ENCODE measurements at regions not wholly inside any gene's neighbourhood (a gene's known extent, or its start where the extent isn't known, plus 50 kb on each side); places are given as distances from the start of the nearest gene placed in this dataset.

- Histone ChIP-seq H3K4me1 (ENCODE audit: insufficient read depth, low read length) (peaks cover 18% of the 10 kb centered on the region), H3K9ac (ENCODE audit: low read depth, low read length) (no peak overlapping the region), H3K4me3 (ENCODE audit: low read length) (no peak overlapping the region), H3K27ac (ENCODE audit: low read depth, low read length) (no peak overlapping the region), H3K36me3 (ENCODE audit: insufficient read depth, low read length) (no peaks in the 10 kb centered on the region), H3K9me3 (ENCODE audit: insufficient read depth, low read depth, low read length) (no peaks in the 10 kb centered on the region), H3K27me3 (ENCODE audit: insufficient read depth, low read length) (no peaks in the 10 kb centered on the region)
- 87% methylated on average over 5 of the region's 5 CpGs for WGBS
Observed at GRCh38 chr3:124630960-124631359, 99.3 kb upstream of the UMPS start.

- no peaks in the 10 kb centered on the region for H3K27me3 ChIP-seq (ENCODE audit: insufficient read depth, low read length)
- H3K9me3 ChIP-seq (ENCODE audit: insufficient read depth, low read depth, low read length) = no peaks in the 10 kb centered on the region
- H3K27ac ChIP-seq (ENCODE audit: low read depth, low read length) = no peak overlapping the region
- H3K4me3 ChIP-seq (ENCODE audit: low read length) = no peak overlapping the region
- 94% methylated on average over 5 of the region's 5 CpGs for WGBS
- H3K36me3 ChIP-seq (ENCODE audit: insufficient read depth, low read length) = no peaks in the 10 kb centered on the region
- peaks cover 26% of the 10 kb centered on the region for H3K4me1 ChIP-seq (ENCODE audit: insufficient read depth, low read length)
- no peak overlapping the region for H3K9ac ChIP-seq (ENCODE audit: low read depth, low read length)
Observed at GRCh38 chr3:124631727-124632126, 98.5 kb upstream of the UMPS start.

GRCh38 chr3:124632566-124633140 lies 97.6 kb upstream of the UMPS start:
- Histone ChIP-seq H3K27ac (ENCODE audit: low read depth, low read length) (no peak overlapping the region), H3K36me3 (ENCODE audit: insufficient read depth, low read length) (no peaks in the 10 kb centered on the region), H3K9ac (ENCODE audit: low read depth, low read length) (no peak overlapping the region), H3K27me3 (ENCODE audit: insufficient read depth, low read length) (no peaks in the 10 kb centered on the region), H3K9me3 (ENCODE audit: insufficient read depth, low read depth, low read length) (no peaks in the 10 kb centered on the region), H3K4me1 (ENCODE audit: insufficient read depth, low read length) (peaks cover 28% of the 10 kb centered on the region), H3K4me3 (ENCODE audit: low read length) (no peak overlapping the region)
- 95% methylated on average over 7 of the region's 7 CpGs for WGBS

GRCh38 chr3:124633524-124633923 lies 96.7 kb upstream of the UMPS start:
- peaks cover 31% of the 10 kb centered on the region for H3K4me1 ChIP-seq (ENCODE audit: insufficient read depth, low read length)
- H3K27ac ChIP-seq (ENCODE audit: low read depth, low read length) = no peak overlapping the region
- no peaks in the 10 kb centered on the region for H3K9me3 ChIP-seq (ENCODE audit: insufficient read depth, low read depth, low read length)
- no peaks in the 10 kb centered on the region for H3K36me3 ChIP-seq (ENCODE audit: insufficient read depth, low read length)
- H3K9ac ChIP-seq (ENCODE audit: low read depth, low read length) = no peak overlapping the region
- 93% methylated on average over 3 of the region's 3 CpGs for WGBS
- no peak overlapping the region for H3K4me3 ChIP-seq (ENCODE audit: low read length)
- H3K27me3 ChIP-seq (ENCODE audit: insufficient read depth, low read length) = no peaks in the 10 kb centered on the region

- Histone ChIP-seq H3K4me3 (ENCODE audit: low read length) (no peak overlapping the region), H3K9me3 (ENCODE audit: insufficient read depth, low read depth, low read length) (no peaks in the 10 kb centered on the region), H3K4me1 (ENCODE audit: insufficient read depth, low read length) (peaks cover 39% of the 10 kb centered on the region), H3K27ac (ENCODE audit: low read depth, low read length) (no peak overlapping the region), H3K9ac (ENCODE audit: low read depth, low read length) (no peak overlapping the region), H3K36me3 (ENCODE audit: insufficient read depth, low read length) (no peaks in the 10 kb centered on the region), H3K27me3 (ENCODE audit: insufficient read depth, low read length) (no peaks in the 10 kb centered on the region)
- 67% methylated on average over 15 of the region's 15 CpGs for WGBS
Observed at GRCh38 chr3:124634210-124635168, 95.8 kb upstream of the UMPS start.

GRCh38 chr3:124635169-124635539 lies 95.1 kb upstream of the UMPS start:
- no peak overlapping the region for H3K9ac ChIP-seq (ENCODE audit: low read depth, low read length)
- WGBS = 89% methylated on average over 1 of the region's 1 CpG
- H3K4me3 ChIP-seq (ENCODE audit: low read length) = no peak overlapping the region
- H3K4me1 ChIP-seq (ENCODE audit: insufficient read depth, low read length) = peaks cover 39% of the 10 kb centered on the region
- H3K36me3 ChIP-seq (ENCODE audit: insufficient read depth, low read length) = no peaks in the 10 kb centered on the region
- H3K27ac ChIP-seq (ENCODE audit: low read depth, low read length) = no peak overlapping the region
- no peaks in the 10 kb centered on the region for H3K9me3 ChIP-seq (ENCODE audit: insufficient read depth, low read depth, low read length)
- no peaks in the 10 kb centered on the region for H3K27me3 ChIP-seq (ENCODE audit: insufficient read depth, low read length)

GRCh38 chr3:124636101-124636862 lies 94.0 kb upstream of the UMPS start:
- WGBS = 64% methylated on average over 4 of the region's 5 CpGs
- no peak overlapping the region for H3K9ac ChIP-seq (ENCODE audit: low read depth, low read length)
- H3K4me1 ChIP-seq (ENCODE audit: insufficient read depth, low read length) = peaks cover 39% of the 10 kb centered on the region
- H3K9me3 ChIP-seq (ENCODE audit: insufficient read depth, low read depth, low read length) = no peaks in the 10 kb centered on the region
- H3K27ac ChIP-seq (ENCODE audit: low read depth, low read length) = no peak overlapping the region
- no peaks in the 10 kb centered on the region for H3K27me3 ChIP-seq (ENCODE audit: insufficient read depth, low read length)
- no peaks in the 10 kb centered on the region for H3K36me3 ChIP-seq (ENCODE audit: insufficient read depth, low read length)
- no peak overlapping the region for H3K4me3 ChIP-seq (ENCODE audit: low read length)

- Histone ChIP-seq H3K9me3 (ENCODE audit: insufficient read depth, low read depth, low read length) (no peaks in the 10 kb centered on the region), H3K4me3 (ENCODE audit: low read length) (no peak overlapping the region), H3K9ac (ENCODE audit: low read depth, low read length) (no peak overlapping the region), H3K36me3 (ENCODE audit: insufficient read depth, low read length) (no peaks in the 10 kb centered on the region), H3K27ac (ENCODE audit: low read depth, low read length) (no peak overlapping the region), H3K27me3 (ENCODE audit: insufficient read depth, low read length) (no peaks in the 10 kb centered on the region), H3K4me1 (ENCODE audit: insufficient read depth, low read length) (peaks cover 39% of the 10 kb centered on the region)
- WGBS = 71% methylated on average over 4 of the region's 4 CpGs
Observed at GRCh38 chr3:124636863-124637296, 93.4 kb upstream of the UMPS start.

- H3K4me1 ChIP-seq (ENCODE audit: insufficient read depth, low read length) = peaks cover 34% of the 10 kb centered on the region
- no peaks in the 10 kb centered on the region for H3K27me3 ChIP-seq (ENCODE audit: insufficient read depth, low read length)
- no peak overlapping the region for H3K27ac ChIP-seq (ENCODE audit: low read depth, low read length)
- no peaks in the 10 kb centered on the region for H3K36me3 ChIP-seq (ENCODE audit: insufficient read depth, low read length)
- no peak overlapping the region for H3K9ac ChIP-seq (ENCODE audit: low read depth, low read length)
- no peak overlapping the region for H3K4me3 ChIP-seq (ENCODE audit: low read length)
- WGBS = 89% methylated on average over 6 of the region's 6 CpGs
- no peaks in the 10 kb centered on the region for H3K9me3 ChIP-seq (ENCODE audit: insufficient read depth, low read depth, low read length)
Observed at GRCh38 chr3:124639406-124640237, 90.6 kb upstream of the UMPS start.

GRCh38 chr3:124640635-124641306 lies 89.5 kb upstream of the UMPS start:
- Histone ChIP-seq H3K4me3 (ENCODE audit: low read length) (no peak overlapping the region), H3K27me3 (ENCODE audit: insufficient read depth, low read length) (no peaks in the 10 kb centered on the region), H3K9ac (ENCODE audit: low read depth, low read length) (no peak overlapping the region), H3K4me1 (ENCODE audit: insufficient read depth, low read length) (peaks cover 23% of the 10 kb centered on the region), H3K27ac (ENCODE audit: low read depth, low read length) (no peak overlapping the region), H3K36me3 (ENCODE audit: insufficient read depth, low read length) (no peaks in the 10 kb centered on the region), H3K9me3 (ENCODE audit: insufficient read depth, low read depth, low read length) (no peaks in the 10 kb centered on the region)
- 88% methylated on average over 8 of the region's 9 CpGs for whole genome bisulfite sequencing
